Keratinocyte (primary cell): ENCODE measurements at regions not wholly inside any gene's neighbourhood (a gene's known extent, or its start where the extent isn't known, plus 50 kb on each side); places are given as distances from the start of the nearest gene placed in this dataset.

Source experiments
- CTCF ChIP-seq, 3 experiments: IDR thresholded peaks in 1 of 3; conservative IDR thresholded peaks in 1 of 3; optimal IDR thresholded peaks in 1 of 3; 2 replicates in 2 of 3; 3 replicates in 1 of 3; pipeline versions ENCODE3 to v1.5.1; 2011; ENCODE audit warnings: low read length in 3 of 3, mild to moderate bottlenecking in 3 of 3, moderate library complexity in 2 of 3, control low read depth in 1 of 3, inconsistent platforms in 1 of 3; ENCODE audit not compliant: insufficient read depth in 2 of 3; ENCODE audit errors: extremely low read depth in 1 of 3
- EZH2 ChIP-seq: IDR thresholded peaks from one replicate; pipeline ENCODE4 v1.6.1; 2012; ENCODE audit warnings: inconsistent platforms, mild to moderate bottlenecking, low read length, moderate library complexity

- TF ChIP-seq CTCF (optimal IDR thresholded peaks at IDR 0.05 in 1 of 3, IDR thresholded peaks at IDR 0.05 in 1 of 3, conservative IDR thresholded peaks at IDR 0.05 in 1 of 3; ENCODE audit: extremely low read depth in 1 of 3, insufficient read depth in 2 of 3, low read length in 3 of 3) (no peak), EZH2 (no peak)
Measured at GRCh38 chr16:80122115-80122514, 418.7 kb upstream of the DYNLRB2 start.
